ENCODE measurements at regions not wholly inside any gene's neighbourhood (a gene's known extent, or its start where the extent isn't known, plus 50 kb on each side); places are given as distances from the start of the nearest gene placed in this dataset.
"Not testable (repeated sequence)": the region's sequence is repeated elsewhere in the genome, so short reads cannot be mapped to it uniquely, and the experiment has no call there.

- Histone ChIP-seq H2AFZ (ENCODE audit: low read length, unreplicated experiment) (no peak overlapping the region), H3K79me2 (ENCODE audit: control insufficient read depth, insufficient read depth, low read length, unreplicated experiment) (no peaks in the 10 kb centered on the region), H3K36me3 (ENCODE audit: insufficient read depth, low read length) (no peaks in the 10 kb centered on the region), H3K27me3 (ENCODE audit: insufficient read depth, low read length) (no peaks in the 10 kb centered on the region), H3K4me1 (ENCODE audit: control insufficient read depth, insufficient read depth, low read length, unreplicated experiment) (no peaks in the 10 kb centered on the region), H3K27ac (ENCODE audit: low read depth, low read length) (no peak overlapping the region), H3K4me3 (ENCODE audit: low read depth, low read length) (no peak overlapping the region)
These were observed 703.5 kb downstream of the TFAP2A start for GRCh38 chr6:9711365-9711764.

GRCh38 chr6:9710574-9710973 lies 704.3 kb downstream of the TFAP2A start:
- Histone ChIP-seq H3K27ac (ENCODE audit: low read depth, low read length) (no peak overlapping the region), H3K79me2 (ENCODE audit: control insufficient read depth, insufficient read depth, low read length, unreplicated experiment) (no peaks in the 10 kb centered on the region), H3K4me1 (ENCODE audit: control insufficient read depth, insufficient read depth, low read length, unreplicated experiment) (no peaks in the 10 kb centered on the region), H3K27me3 (ENCODE audit: insufficient read depth, low read length) (no peaks in the 10 kb centered on the region), H2AFZ (ENCODE audit: low read length, unreplicated experiment) (no peak overlapping the region), H3K4me3 (ENCODE audit: low read depth, low read length) (no peak overlapping the region), H3K36me3 (ENCODE audit: insufficient read depth, low read length) (no peaks in the 10 kb centered on the region)

- Histone ChIP-seq H3K27me3 (ENCODE audit: insufficient read depth, low read length) (no peaks in the 10 kb centered on the region), H3K27ac (ENCODE audit: low read depth, low read length) (no peak overlapping the region), H3K36me3 (ENCODE audit: insufficient read depth, low read length) (no peaks in the 10 kb centered on the region), H3K79me2 (ENCODE audit: control insufficient read depth, insufficient read depth, low read length, unreplicated experiment) (no peaks in the 10 kb centered on the region), H2AFZ (ENCODE audit: low read length, unreplicated experiment) (no peak overlapping the region), H3K4me1 (ENCODE audit: control insufficient read depth, insufficient read depth, low read length, unreplicated experiment) (no peaks in the 10 kb centered on the region), H3K4me3 (ENCODE audit: low read depth, low read length) (no peak overlapping the region)
These were observed 706.3 kb downstream of the TFAP2A start for GRCh38 chr6:9708600-9708999.

- Histone ChIP-seq H3K27ac (ENCODE audit: low read depth, low read length) (no peak overlapping the region), H3K27me3 (ENCODE audit: insufficient read depth, low read length) (no peaks in the 10 kb centered on the region), H2AFZ (ENCODE audit: low read length, unreplicated experiment) (no peak overlapping the region), H3K79me2 (ENCODE audit: control insufficient read depth, insufficient read depth, low read length, unreplicated experiment) (no peaks in the 10 kb centered on the region), H3K4me1 (ENCODE audit: control insufficient read depth, insufficient read depth, low read length, unreplicated experiment) (no peaks in the 10 kb centered on the region), H3K36me3 (ENCODE audit: insufficient read depth, low read length) (no peaks in the 10 kb centered on the region), H3K4me3 (ENCODE audit: low read depth, low read length) (no peak overlapping the region)
These were observed 709.9 kb downstream of the TFAP2A start for GRCh38 chr6:9704989-9705388.

- no peak overlapping the region for H3K4me3 ChIP-seq (ENCODE audit: low read depth, low read length)
- no peaks in the 10 kb centered on the region for H3K27me3 ChIP-seq (ENCODE audit: insufficient read depth, low read length)
- H2AFZ ChIP-seq (ENCODE audit: low read length, unreplicated experiment): no peak overlapping the region
- H3K79me2 ChIP-seq (ENCODE audit: control insufficient read depth, insufficient read depth, low read length, unreplicated experiment): no peaks in the 10 kb centered on the region
- H3K27ac ChIP-seq (ENCODE audit: low read depth, low read length): no peak overlapping the region
- H3K4me1 ChIP-seq (ENCODE audit: control insufficient read depth, insufficient read depth, low read length, unreplicated experiment): no peaks in the 10 kb centered on the region
- H3K36me3 ChIP-seq (ENCODE audit: insufficient read depth, low read length): no peaks in the 10 kb centered on the region
These were observed 712.0 kb downstream of the TFAP2A start for GRCh38 chr6:9702914-9703313.

- Histone ChIP-seq H3K36me3 (ENCODE audit: insufficient read depth, low read length) (no peaks in the 10 kb centered on the region), H3K79me2 (ENCODE audit: control insufficient read depth, insufficient read depth, low read length, unreplicated experiment) (no peaks in the 10 kb centered on the region), H3K4me3 (ENCODE audit: low read depth, low read length) (no peak overlapping the region), H3K27ac (ENCODE audit: low read depth, low read length) (no peak overlapping the region), H3K27me3 (ENCODE audit: insufficient read depth, low read length) (no peaks in the 10 kb centered on the region), H2AFZ (ENCODE audit: low read length, unreplicated experiment) (no peak overlapping the region), H3K4me1 (ENCODE audit: control insufficient read depth, insufficient read depth, low read length, unreplicated experiment) (no peaks in the 10 kb centered on the region)
These were observed 715.0 kb downstream of the TFAP2A start for GRCh38 chr6:9699888-9700287.

- H3K79me2 ChIP-seq (ENCODE audit: control insufficient read depth, insufficient read depth, low read length, unreplicated experiment): no peaks in the 10 kb centered on the region
- H3K27ac ChIP-seq (ENCODE audit: low read depth, low read length): no peak overlapping the region
- H3K4me1 ChIP-seq (ENCODE audit: control insufficient read depth, insufficient read depth, low read length, unreplicated experiment): no peaks in the 10 kb centered on the region
- no peaks in the 10 kb centered on the region for H3K27me3 ChIP-seq (ENCODE audit: insufficient read depth, low read length)
- H3K4me3 ChIP-seq (ENCODE audit: low read depth, low read length): no peak overlapping the region
- no peaks in the 10 kb centered on the region for H3K36me3 ChIP-seq (ENCODE audit: insufficient read depth, low read length)
- no peak overlapping the region for H2AFZ ChIP-seq (ENCODE audit: low read length, unreplicated experiment)
These were observed 717.5 kb downstream of the TFAP2A start for GRCh38 chr6:9697263-9697931.

GRCh38 chr6:9690388-9690787 lies 724.5 kb downstream of the TFAP2A start:
- H3K79me2 ChIP-seq (ENCODE audit: control insufficient read depth, insufficient read depth, low read length, unreplicated experiment): no peaks in the 10 kb centered on the region
- no peaks in the 10 kb centered on the region for H3K36me3 ChIP-seq (ENCODE audit: insufficient read depth, low read length)
- no peak overlapping the region for H3K4me3 ChIP-seq (ENCODE audit: low read depth, low read length)
- no peak overlapping the region for H2AFZ ChIP-seq (ENCODE audit: low read length, unreplicated experiment)
- H3K27me3 ChIP-seq (ENCODE audit: insufficient read depth, low read length): no peaks in the 10 kb centered on the region
- H3K4me1 ChIP-seq (ENCODE audit: control insufficient read depth, insufficient read depth, low read length, unreplicated experiment): no peaks in the 10 kb centered on the region
- no peak overlapping the region for H3K27ac ChIP-seq (ENCODE audit: low read depth, low read length)

GRCh38 chr6:9680727-9681126 lies 734.1 kb downstream of the TFAP2A start:
- H3K4me1 ChIP-seq (ENCODE audit: control insufficient read depth, insufficient read depth, low read length, unreplicated experiment); H3K4me3 ChIP-seq (ENCODE audit: low read depth, low read length); H3K27ac ChIP-seq (ENCODE audit: low read depth, low read length); H2AFZ ChIP-seq (ENCODE audit: low read length, unreplicated experiment); H3K79me2 ChIP-seq (ENCODE audit: control insufficient read depth, insufficient read depth, low read length, unreplicated experiment); H3K27me3 ChIP-seq (ENCODE audit: insufficient read depth, low read length); H3K36me3 ChIP-seq (ENCODE audit: insufficient read depth, low read length): not testable (repeated sequence)

GRCh38 chr6:9675122-9675521 lies 739.8 kb downstream of the TFAP2A start:
- no peaks in the 10 kb centered on the region for H3K27me3 ChIP-seq (ENCODE audit: insufficient read depth, low read length)
- no peak overlapping the region for H2AFZ ChIP-seq (ENCODE audit: low read length, unreplicated experiment)
- H3K4me3 ChIP-seq (ENCODE audit: low read depth, low read length): no peak overlapping the region
- no peaks in the 10 kb centered on the region for H3K4me1 ChIP-seq (ENCODE audit: control insufficient read depth, insufficient read depth, low read length, unreplicated experiment)
- no peak overlapping the region for H3K27ac ChIP-seq (ENCODE audit: low read depth, low read length)
- H3K36me3 ChIP-seq (ENCODE audit: insufficient read depth, low read length): no peaks in the 10 kb centered on the region
- no peaks in the 10 kb centered on the region for H3K79me2 ChIP-seq (ENCODE audit: control insufficient read depth, insufficient read depth, low read length, unreplicated experiment)

- H2AFZ ChIP-seq (ENCODE audit: low read length, unreplicated experiment): no peak overlapping the region
- no peak overlapping the region for H3K27ac ChIP-seq (ENCODE audit: low read depth, low read length)
- H3K79me2 ChIP-seq (ENCODE audit: control insufficient read depth, insufficient read depth, low read length, unreplicated experiment): no peaks in the 10 kb centered on the region
- H3K4me1 ChIP-seq (ENCODE audit: control insufficient read depth, insufficient read depth, low read length, unreplicated experiment): no peaks in the 10 kb centered on the region
- H3K4me3 ChIP-seq (ENCODE audit: low read depth, low read length): no peak overlapping the region
- no peaks in the 10 kb centered on the region for H3K36me3 ChIP-seq (ENCODE audit: insufficient read depth, low read length)
- no peaks in the 10 kb centered on the region for H3K27me3 ChIP-seq (ENCODE audit: insufficient read depth, low read length)
These were observed 755.0 kb downstream of the TFAP2A start for GRCh38 chr6:9659848-9660247.

Data from ACC112 (cell line).